Neural cell (in vitro differentiated cells): ENCODE measurements at regions not wholly inside any gene's neighbourhood (a gene's known extent, or its start where the extent isn't known, plus 50 kb on each side); places are given as distances from the start of the nearest gene placed in this dataset.

Experiments used
- H2AFZ ChIP-seq: fragments of 200-600, 300-800 bp; sonication (generic), shearing (Covaris generic); 2 replicates; pipeline ENCODE4 v1.6.0; 2014; ENCODE audit warnings: low read depth, mild to moderate bottlenecking, antibody characterized with exemption, low read length, moderate library complexity
- H3F3A ChIP-seq: fragments of 200-600 bp; shearing (Covaris generic); 2 replicates; pipeline ENCODE4 v1.6.1; 2016; ENCODE audit warnings: mild to moderate bottlenecking, moderate library complexity, mixed read lengths, antibody characterized with exemption, low read length; ENCODE audit not compliant: insufficient read depth, poor library complexity, severe bottlenecking
- H3K27ac ChIP-seq: fragments of 200-600, 300-800 bp; sonication (generic), shearing (Covaris generic); 2 replicates; pipeline ENCODE4 v1.5.1; 2014; ENCODE audit warnings: mild to moderate bottlenecking, low read length, moderate library complexity
- H3K27me3 ChIP-seq: fragments of 300-800, 200-600 bp; sonication (generic), shearing (Covaris generic); 2 replicates; pipeline ENCODE4 v1.6.0; 2014; ENCODE audit warnings: mild to moderate bottlenecking, low read depth, low read length, moderate library complexity; ENCODE audit not compliant: insufficient read depth
- H3K36me3 ChIP-seq: fragments of 300-800, 200-600 bp; sonication (generic), shearing (Covaris generic); 2 replicates; pipeline ENCODE4 v1.5.1; 2014; ENCODE audit warnings: mild to moderate bottlenecking, antibody characterized with exemption, low read length, moderate library complexity; ENCODE audit not compliant: insufficient read depth
- H3K4me2 ChIP-seq: fragments of 300-800, 200-600 bp; sonication (generic), shearing (Covaris generic); 2 replicates; pipeline ENCODE4 v1.6.0; 2014; ENCODE audit warnings: mild to moderate bottlenecking, low read length
- H3K4me3 ChIP-seq: fragments of 300-800, 200-600 bp; sonication (generic), shearing (Covaris generic); 2 replicates; pipeline ENCODE4 v1.5.1; 2014; ENCODE audit warnings: mild to moderate bottlenecking, low read length, moderate library complexity
- H3K79me2 ChIP-seq: fragments of 200-600 bp; shearing (Covaris generic); replicated peaks from 2 replicates; pipeline ENCODE4 v1.6.0; 2014; ENCODE audit warnings: mild to moderate bottlenecking, low read length, moderate library complexity; ENCODE audit not compliant: insufficient read depth
- H3K9ac ChIP-seq: fragments of 300-800, 200-600 bp; sonication (generic), shearing (Covaris generic); 2 replicates; pipeline ENCODE4 v1.6.1; 2016; ENCODE audit warnings: mild to moderate bottlenecking, low read length, mixed read lengths
- H3K9me2 ChIP-seq: fragments of 200-600 bp; shearing (Covaris generic); 2 replicates; pipeline ENCODE4 v1.6.1; 2016; ENCODE audit warnings: mild to moderate bottlenecking, low read length, mixed read lengths; ENCODE audit not compliant: insufficient read depth
- H3K9me3 ChIP-seq: fragments of 200-600, 300-800 bp; sonication (generic), shearing (Covaris generic); 2 replicates; pipeline ENCODE4 v1.6.1; 2016; ENCODE audit warnings: mild to moderate bottlenecking, mixed run types, low read length, moderate library complexity, mixed read lengths
- H4K20me1 ChIP-seq: fragments of 200-600 bp; shearing (Covaris generic); 2 replicates; pipeline ENCODE4 v1.6.1; 2016; ENCODE audit warnings: mild to moderate bottlenecking, mixed run types; ENCODE audit not compliant: insufficient read depth
- CTCF ChIP-seq: fragments of 450-650 bp; IDR thresholded peaks from 2 replicates; pipeline ENCODE4 v1.5.1; 2014; ENCODE audit warnings: antibody characterized with exemption, mild to moderate bottlenecking, moderate library complexity; ENCODE audit not compliant: poor library complexity, severe bottlenecking
- EP300 ChIP-seq: fragments of 450-650 bp; conservative IDR thresholded peaks from 2 replicates; pipeline ENCODE4 v1.6.1; 2014; ENCODE audit warnings: antibody characterized with exemption, mild to moderate bottlenecking, moderate library complexity; ENCODE audit not compliant: poor library complexity, severe bottlenecking
- EZH2 ChIP-seq: fragments of 200-600, 300-800 bp; shearing (Covaris generic), sonication (generic); IDR thresholded peaks from 2 replicates; pipeline ENCODE4 v1.6.1; 2014; ENCODE audit warnings: antibody characterized with exemption, low read length, borderline replicate concordance, mild to moderate bottlenecking; ENCODE audit not compliant: insufficient read depth, poor library complexity, severe bottlenecking
- MXI1 ChIP-seq: fragments of 450-650 bp; conservative IDR thresholded peaks from 2 replicates; pipeline ENCODE4 v1.6.1; 2014; ENCODE audit warnings: antibody characterized with exemption, mild to moderate bottlenecking; ENCODE audit not compliant: poor library complexity, severe bottlenecking
- POLR2AphosphoS5 ChIP-seq: IDR thresholded peaks from 2 replicates; pipeline ENCODE4 v1.6.1; 2012
- RAD21 ChIP-seq: fragments of 450-650 bp; conservative IDR thresholded peaks from 2 replicates; pipeline ENCODE4 v1.6.1; 2014; ENCODE audit warnings: antibody characterized with exemption, mild to moderate bottlenecking, moderate library complexity
- REST ChIP-seq: IDR thresholded peaks from 2 replicates; pipeline ENCODE4 v1.6.1; 2012; ENCODE audit warnings: borderline replicate concordance
- SMC3 ChIP-seq: fragments of 450-650 bp; conservative IDR thresholded peaks from 2 replicates; pipeline ENCODE4 v1.6.1; 2014; ENCODE audit warnings: antibody characterized with exemption, mild to moderate bottlenecking, moderate library complexity; ENCODE audit not compliant: poor library complexity
- TAF1 ChIP-seq: IDR thresholded peaks from 2 replicates; pipeline ENCODE4 v1.6.1; 2012; ENCODE audit warnings: low read depth

GRCh38 chr9:99628849-99629620 is 192.7 kb upstream of the NR4A3 start:
- Histone ChIP-seq H3K9ac (no peak overlapping the region), H3K4me2 (no peak overlapping the region), H3K27ac (no peak overlapping the region), H3K79me2 (no peaks in the 10 kb centered on the region), H3K4me3 (no peak overlapping the region), H3K9me3 (no peaks in the 10 kb centered on the region), H3F3A (no peaks in the 10 kb centered on the region), H4K20me1 (no peaks in the 10 kb centered on the region), H3K27me3 (no peaks in the 10 kb centered on the region), H3K36me3 (no peaks in the 10 kb centered on the region), H3K9me2 (no peaks in the 10 kb centered on the region), H2AFZ (no peak overlapping the region)
- TF ChIP-seq REST, result no peak
- TF ChIP-seq SMC3, result no peak
- TF ChIP-seq MXI1, result no peak
- TF ChIP-seq CTCF, result no peak
- TF ChIP-seq TAF1, result no peak
- no peak for TF ChIP-seq EP300
- TF ChIP-seq POLR2AphosphoS5, result no peak
- no peak for TF ChIP-seq EZH2
- TF ChIP-seq RAD21, result no peak

GRCh38 chr9:99632349-99633038 is 189.2 kb upstream of the NR4A3 start:
- Histone ChIP-seq H3K9me2 (no peaks in the 10 kb centered on the region), H4K20me1 (no peaks in the 10 kb centered on the region), H3K36me3 (no peaks in the 10 kb centered on the region), H3K79me2 (no peaks in the 10 kb centered on the region), H3K27ac (no peak overlapping the region), H3K4me3 (no peak overlapping the region), H3K9me3 (no peaks in the 10 kb centered on the region), H3K9ac (no peak overlapping the region), H3K27me3 (no peaks in the 10 kb centered on the region), H3K4me2 (no peak overlapping the region), H3F3A (no peaks in the 10 kb centered on the region), H2AFZ (no peak overlapping the region)
- TF ChIP-seq REST, result no peak
- TF ChIP-seq POLR2AphosphoS5, result no peak
- TF ChIP-seq MXI1, result no peak
- no peak for TF ChIP-seq SMC3
- TF ChIP-seq RAD21, result no peak
- TF ChIP-seq CTCF, result no peak
- TF ChIP-seq TAF1, result no peak
- TF ChIP-seq EZH2, result no peak
- no peak for TF ChIP-seq EP300
